Stimulated activated memory B cell treated with anti-CD40 and anti-IgM and Interleukin-4, amounts not matched to agents 10 μg/mL and 1 μg/mL and 100 μg/mL, for 72 hours (primary cell): ENCODE measurements at regions not wholly inside any gene's neighbourhood (a gene's known extent, or its start where the extent isn't known, plus 50 kb on each side); places are given as distances from the start of the nearest gene placed in this dataset.

Source experiments
- ATAC-seq: fragments of 150-1000 bp; cut with Tn5 transposase; 2 replicates; pipeline ENCODE4 v1.10.0; 2021
- H3K27ac Mint-ChIP-seq: one replicate; pipeline ENCODE4 v1.8.0; 2022; ENCODE audit warnings: mild to moderate bottlenecking, mixed read lengths
- H3K27me3 Mint-ChIP-seq: one replicate; pipeline ENCODE4 v1.8.0; 2022; ENCODE audit warnings: mixed read lengths
- H3K36me3 Mint-ChIP-seq: one replicate; pipeline ENCODE4 v1.8.0; 2022; ENCODE audit warnings: mixed read lengths
- H3K4me1 Mint-ChIP-seq: one replicate; pipeline ENCODE4 v1.8.0; 2022; ENCODE audit warnings: mixed read lengths
- H3K4me3 Mint-ChIP-seq: one replicate; pipeline ENCODE4 v1.8.0; 2022; ENCODE audit warnings: mild to moderate bottlenecking, moderate library complexity, mixed read lengths
- H3K9me3 Mint-ChIP-seq: one replicate; pipeline ENCODE4 v1.8.0; 2022; ENCODE audit warnings: mixed read lengths

DNA sequence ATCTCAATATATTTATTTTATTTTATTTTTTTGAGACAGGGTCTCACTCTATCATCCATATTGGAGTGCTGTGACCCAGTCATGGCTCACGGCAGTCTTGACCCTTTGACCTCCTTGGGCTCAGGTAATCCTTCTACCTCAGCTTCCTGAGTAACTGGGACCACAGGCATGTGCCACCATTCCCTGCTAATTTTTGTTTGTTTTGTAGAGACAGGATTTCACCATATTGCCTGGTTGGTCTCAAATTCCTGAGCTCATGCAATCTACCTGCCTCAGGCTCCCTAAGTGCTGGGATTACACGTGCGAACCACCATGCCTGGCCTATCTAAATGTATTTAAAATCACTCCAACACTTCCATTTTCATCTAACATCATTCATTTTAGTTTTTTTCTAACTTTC, 190.5 kb upstream of the CHD1 start:
- H3K9me3 Mint-ChIP-seq: no peaks in the 10 kb centered on the region
- H3K27me3 Mint-ChIP-seq: no peaks in the 10 kb centered on the region

GRCh38 chr5:99116526-99116925, 187.7 kb upstream of the CHD1 start:
- H3K27me3 Mint-ChIP-seq: no peaks in the 10 kb centered on the region
- no peaks in the 10 kb centered on the region for H3K9me3 Mint-ChIP-seq
- H3K4me1 Mint-ChIP-seq: no peaks in the 10 kb centered on the region
- no peaks in the 10 kb centered on the region for H3K36me3 Mint-ChIP-seq
- H3K27ac Mint-ChIP-seq: no peak overlapping the region
- no peak overlapping the region for H3K4me3 Mint-ChIP-seq
- ATAC-seq: no peak

More for the DNA sequence above, 190.5 kb upstream of the CHD1 start:
- H3K36me3 Mint-ChIP-seq: no peaks in the 10 kb centered on the region
- no peak for ATAC-seq
- H3K4me3 Mint-ChIP-seq: no peak overlapping the region
- H3K27ac Mint-ChIP-seq: no peak overlapping the region
- H3K4me1 Mint-ChIP-seq: no peaks in the 10 kb centered on the region

DNA sequence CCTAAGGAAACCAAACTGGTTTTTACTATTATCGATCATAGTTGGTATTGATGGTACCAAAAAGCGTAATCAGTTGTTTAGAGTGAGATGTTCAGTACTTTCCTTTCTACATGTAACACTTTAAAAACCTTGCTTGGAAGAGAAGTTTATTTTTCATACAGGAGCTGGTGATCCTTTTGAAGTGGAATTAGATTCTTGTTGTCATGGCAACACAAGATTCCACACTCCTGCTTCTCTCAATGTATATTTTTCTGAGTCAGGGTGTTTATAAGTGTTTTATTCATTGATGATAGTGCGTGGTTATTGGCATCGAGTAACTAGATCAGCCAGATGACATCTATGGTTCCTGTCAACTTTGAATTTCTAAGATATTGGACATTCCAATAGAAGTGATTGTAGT, 181.1 kb upstream of the CHD1 start:
- H3K36me3 Mint-ChIP-seq: no peaks in the 10 kb centered on the region
- H3K27me3 Mint-ChIP-seq: no peaks in the 10 kb centered on the region
- no peak for ATAC-seq
- no peak overlapping the region for H3K27ac Mint-ChIP-seq
- no peaks in the 10 kb centered on the region for H3K9me3 Mint-ChIP-seq
- H3K4me1 Mint-ChIP-seq: no peaks in the 10 kb centered on the region
- no peak overlapping the region for H3K4me3 Mint-ChIP-seq

DNA sequence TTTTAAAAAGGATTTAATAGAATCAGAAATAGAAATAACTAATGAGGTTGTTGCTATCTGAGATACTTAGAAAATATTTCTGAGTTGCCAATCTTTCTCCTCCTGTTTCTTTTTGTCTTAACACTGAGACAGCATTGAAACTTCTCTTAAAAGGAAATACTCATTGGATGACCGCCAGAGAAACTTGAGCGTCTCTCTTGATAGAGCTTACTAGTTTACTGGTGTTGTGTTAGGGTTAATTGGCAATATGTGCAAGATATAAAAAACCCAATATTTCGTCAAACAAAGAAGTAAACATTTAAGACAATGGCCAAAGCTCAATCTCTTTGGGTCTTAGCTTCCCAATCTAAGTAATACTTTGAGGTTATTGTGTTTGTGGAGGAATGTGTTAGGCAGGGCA, 176.4 kb upstream of the CHD1 start:
- ATAC-seq: no peak
- H3K27ac Mint-ChIP-seq: no peak overlapping the region
- H3K4me1 Mint-ChIP-seq: no peaks in the 10 kb centered on the region

DNA sequence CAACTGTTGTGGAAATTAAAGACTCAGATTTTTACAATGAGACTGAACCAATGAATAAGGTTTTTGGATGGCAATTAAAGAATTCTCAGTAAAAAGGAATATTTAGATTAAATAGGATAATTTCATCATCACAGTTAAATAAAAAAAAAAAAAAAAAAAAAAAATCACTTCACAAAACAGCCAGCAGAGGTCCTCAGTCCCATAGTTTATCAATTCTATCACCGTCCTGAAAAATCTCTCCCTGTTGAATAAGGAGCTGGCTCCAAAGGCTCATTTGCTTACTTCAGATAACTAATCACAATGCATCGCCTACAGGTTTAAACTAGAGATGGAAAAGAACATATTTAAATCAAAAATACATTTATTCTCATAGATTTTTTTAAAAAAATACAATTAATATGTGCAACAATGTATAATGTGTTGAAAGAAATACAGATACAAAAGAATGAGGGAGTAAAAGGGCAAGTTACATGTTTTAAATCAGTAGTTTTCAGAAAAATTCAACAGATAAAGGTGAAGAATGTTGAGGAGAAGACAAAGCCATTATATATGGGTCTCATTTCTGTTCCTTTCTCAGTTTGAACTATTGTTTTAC, 175.8 kb upstream of the CHD1 start:
- H3K9me3 Mint-ChIP-seq: no peaks in the 10 kb centered on the region
- H3K27me3 Mint-ChIP-seq: no peaks in the 10 kb centered on the region
- no peak overlapping the region for H3K4me3 Mint-ChIP-seq
- no peaks in the 10 kb centered on the region for H3K36me3 Mint-ChIP-seq
- H3K4me1 Mint-ChIP-seq: no peaks in the 10 kb centered on the region
- H3K27ac Mint-ChIP-seq: no peak overlapping the region
- ATAC-seq: no peak

More for the DNA sequence above, 176.4 kb upstream of the CHD1 start:
- no peaks in the 10 kb centered on the region for H3K27me3 Mint-ChIP-seq
- no peak overlapping the region for H3K4me3 Mint-ChIP-seq
- H3K36me3 Mint-ChIP-seq: no peaks in the 10 kb centered on the region
- no peaks in the 10 kb centered on the region for H3K9me3 Mint-ChIP-seq

- Mint-ChIP-seq H3K9me3 (no peaks in the 10 kb centered on the region), H3K27ac (no peak overlapping the region), H3K4me3 (no peak overlapping the region), H3K27me3 (no peaks in the 10 kb centered on the region), H3K36me3 (no peaks in the 10 kb centered on the region), H3K4me1 (no peaks in the 10 kb centered on the region)
- peak; percentile 60 for ATAC-seq
These were observed 173.4 kb upstream of the CHD1 start for GRCh38 chr5:99102073-99102697.

DNA sequence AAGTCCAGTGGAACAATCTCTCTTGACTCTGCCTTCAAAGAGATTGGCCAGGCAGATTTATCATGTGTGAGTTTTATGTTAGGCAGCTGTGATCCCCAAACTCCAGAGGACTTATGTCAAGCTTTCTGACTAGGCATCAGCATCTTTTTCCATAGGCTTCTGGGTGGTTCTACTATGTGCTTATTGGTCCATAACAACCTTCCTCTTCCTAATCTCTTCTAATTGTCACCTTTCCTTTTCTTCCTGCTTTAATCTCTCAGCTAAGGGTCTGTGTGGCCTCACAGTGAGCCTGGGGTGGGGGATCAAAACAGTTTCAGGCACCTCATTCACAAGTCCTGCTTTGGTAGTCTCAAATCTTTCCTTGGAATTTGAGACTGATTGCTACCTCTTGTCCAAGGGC, 170.9 kb upstream of the CHD1 start:
- no peak for ATAC-seq
- Mint-ChIP-seq H3K27ac (no peak overlapping the region), H3K27me3 (no peaks in the 10 kb centered on the region), H3K36me3 (no peaks in the 10 kb centered on the region), H3K4me3 (no peak overlapping the region), H3K4me1 (no peaks in the 10 kb centered on the region), H3K9me3 (no peaks in the 10 kb centered on the region)

DNA sequence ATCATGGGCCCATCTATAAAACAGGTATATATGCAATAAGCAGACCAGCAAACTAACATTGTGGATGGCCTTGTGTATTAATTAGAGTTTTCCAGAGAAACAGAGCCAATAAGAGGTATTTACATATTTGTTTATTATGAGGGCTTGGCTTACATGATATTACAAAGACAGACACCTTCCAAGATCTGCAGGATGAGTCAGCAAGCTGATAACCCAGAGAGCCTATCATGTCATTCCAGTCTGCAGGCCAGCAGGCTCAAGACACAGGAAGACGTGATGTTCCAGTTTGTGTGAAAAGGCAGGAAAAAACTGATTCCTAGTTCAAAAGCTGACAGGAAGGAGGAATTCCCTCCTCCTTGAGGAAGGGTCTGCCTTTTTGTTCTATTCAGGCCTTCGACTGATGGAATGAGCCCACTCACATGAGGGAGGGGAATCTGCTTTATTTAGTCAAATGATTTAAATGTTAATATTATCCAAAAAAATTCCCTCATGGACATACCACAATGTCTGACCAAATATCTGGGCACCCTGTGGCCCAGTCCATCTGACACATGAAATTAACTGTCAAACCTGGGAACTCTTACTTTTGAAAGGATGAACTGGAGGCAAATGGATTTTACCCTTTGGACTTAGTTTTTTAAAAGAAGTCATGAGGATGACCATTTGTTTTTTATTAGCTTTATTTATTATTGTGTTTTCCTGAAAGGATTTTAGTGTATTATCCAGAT, 161.2 kb upstream of the CHD1 start:
- H3K9me3 Mint-ChIP-seq: no peaks in the 10 kb centered on the region
- no peak overlapping the region for H3K4me3 Mint-ChIP-seq
- H3K27me3 Mint-ChIP-seq: peaks cover 36% of the 10 kb centered on the region
- no peak for ATAC-seq
- no peak overlapping the region for H3K27ac Mint-ChIP-seq
- H3K36me3 Mint-ChIP-seq: no peaks in the 10 kb centered on the region
- no peaks in the 10 kb centered on the region for H3K4me1 Mint-ChIP-seq

- ATAC-seq: no peak
- H3K4me3 Mint-ChIP-seq: no peak overlapping the region
- H3K9me3 Mint-ChIP-seq: no peaks in the 10 kb centered on the region
- no peaks in the 10 kb centered on the region for H3K4me1 Mint-ChIP-seq
- H3K36me3 Mint-ChIP-seq: no peaks in the 10 kb centered on the region
- H3K27me3 Mint-ChIP-seq: peaks cover 36% of the 10 kb centered on the region
- no peak overlapping the region for H3K27ac Mint-ChIP-seq
These were observed 159.5 kb upstream of the CHD1 start for GRCh38 chr5:99088309-99088708.

DNA sequence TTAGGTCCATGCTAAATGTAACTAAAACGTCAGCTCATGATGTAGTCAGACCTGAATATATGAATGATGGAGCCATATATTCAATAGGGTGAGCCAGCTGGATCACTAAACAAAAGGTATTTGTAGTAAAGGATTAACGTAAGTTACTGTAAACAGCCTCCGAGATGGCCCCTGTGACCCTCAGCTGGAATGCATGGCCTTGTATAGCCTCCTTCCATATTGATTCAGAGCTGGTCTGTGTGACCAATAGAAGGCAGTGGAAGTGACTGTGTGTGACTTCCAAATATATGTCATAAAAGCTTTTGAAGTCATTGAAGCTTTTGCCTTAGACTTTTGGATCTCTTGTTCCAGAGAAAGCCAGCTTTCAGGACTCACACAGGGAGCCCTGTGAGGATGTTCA, 154.4 kb upstream of the CHD1 start:
- H3K4me1 Mint-ChIP-seq: peaks cover 8% of the 10 kb centered on the region
- H3K27ac Mint-ChIP-seq: no peak overlapping the region
- no peak for ATAC-seq
- peaks cover 23% of the 10 kb centered on the region for H3K27me3 Mint-ChIP-seq
- H3K9me3 Mint-ChIP-seq: no peaks in the 10 kb centered on the region
- no peaks in the 10 kb centered on the region for H3K36me3 Mint-ChIP-seq
- H3K4me3 Mint-ChIP-seq: no peak overlapping the region

- H3K9me3 Mint-ChIP-seq: no peaks in the 10 kb centered on the region
- ATAC-seq: no peak
- no peaks in the 10 kb centered on the region for H3K36me3 Mint-ChIP-seq
- H3K4me1 Mint-ChIP-seq: peaks cover 8% of the 10 kb centered on the region
- H3K4me3 Mint-ChIP-seq: no peak overlapping the region
- H3K27me3 Mint-ChIP-seq: peaks cover 14% of the 10 kb centered on the region
- H3K27ac Mint-ChIP-seq: no peak overlapping the region
These were observed 152.9 kb upstream of the CHD1 start for GRCh38 chr5:99081711-99082110.

GRCh38 chr5:99076723-99077640, 148.2 kb upstream of the CHD1 start:
- Mint-ChIP-seq H3K4me1 (peaks cover 8% of the 10 kb centered on the region), H3K36me3 (no peaks in the 10 kb centered on the region), H3K4me3 (no peak overlapping the region), H3K27ac (no peak overlapping the region), H3K27me3 (no peaks in the 10 kb centered on the region), H3K9me3 (peaks cover 4% of the 10 kb centered on the region)
- no peak for ATAC-seq

DNA sequence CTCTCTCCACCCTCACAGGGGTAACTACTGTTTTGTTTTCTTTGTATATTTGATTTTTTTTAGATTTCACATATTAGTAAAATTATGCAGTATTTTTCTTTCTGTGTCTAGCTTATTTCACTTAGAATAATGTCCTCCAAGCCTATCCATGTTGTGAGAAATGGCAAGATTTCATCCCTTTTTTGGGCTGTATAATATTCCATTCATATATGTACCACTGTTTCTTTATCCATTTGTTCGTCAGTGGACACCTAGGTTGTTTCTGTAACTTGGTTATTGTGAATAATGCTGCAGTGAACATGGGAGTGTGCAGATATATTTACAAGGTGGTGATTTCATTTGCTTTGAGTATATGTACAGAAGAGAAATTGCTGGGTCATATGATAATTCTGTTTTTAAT, 144.0 kb upstream of the CHD1 start:
- H3K9me3 Mint-ChIP-seq: peaks cover 8% of the 10 kb centered on the region
- no peak for ATAC-seq
- no peak overlapping the region for H3K27ac Mint-ChIP-seq
- H3K4me1 Mint-ChIP-seq: peaks cover 7% of the 10 kb centered on the region
- H3K27me3 Mint-ChIP-seq: no peaks in the 10 kb centered on the region
- H3K4me3 Mint-ChIP-seq: no peak overlapping the region
- H3K36me3 Mint-ChIP-seq: no peaks in the 10 kb centered on the region

- H3K4me3 Mint-ChIP-seq: no peak overlapping the region
- no peaks in the 10 kb centered on the region for H3K36me3 Mint-ChIP-seq
- H3K4me1 Mint-ChIP-seq: peaks cover 7% of the 10 kb centered on the region
These were observed 142.0 kb upstream of the CHD1 start for GRCh38 chr5:99070822-99071221.

GRCh38 chr5:99070362-99070761, 141.6 kb upstream of the CHD1 start:
- Mint-ChIP-seq H3K4me1 (peaks cover 7% of the 10 kb centered on the region), H3K27ac (no peak overlapping the region), H3K36me3 (no peaks in the 10 kb centered on the region), H3K27me3 (no peaks in the 10 kb centered on the region), H3K4me3 (no peak overlapping the region), H3K9me3 (peaks cover 8% of the 10 kb centered on the region)
- no peak for ATAC-seq

More at GRCh38 chr5:99070822-99071221, 142.0 kb upstream of the CHD1 start:
- no peak overlapping the region for H3K27ac Mint-ChIP-seq
- no peaks in the 10 kb centered on the region for H3K27me3 Mint-ChIP-seq
- peaks cover 8% of the 10 kb centered on the region for H3K9me3 Mint-ChIP-seq
- no peak for ATAC-seq
